ENCODE measurements at regions not wholly inside any gene's neighbourhood (a gene's known extent, or its start where the extent isn't known, plus 50 kb on each side); places are given as distances from the start of the nearest gene placed in this dataset.

GRCh38 chr15:46808834-46809233 lies 908.5 kb upstream of the SEMA6D start:
- H3K9me3 ChIP-seq (ENCODE audit: control insufficient read depth in 2 of 2, insufficient read depth in 1 of 2, low read length in 1 of 2), result no peaks in the 10 kb centered on the region
- H3K27ac ChIP-seq (ENCODE audit: low read depth in 1 of 2, low read length in 1 of 2), result no peak overlapping the region
- H3K4me1 ChIP-seq (ENCODE audit: control insufficient read depth in 2 of 2, insufficient read depth in 2 of 2, low read length in 2 of 2), result no peaks in the 10 kb centered on the region
- no peaks in the 10 kb centered on the region for H3K36me3 ChIP-seq (ENCODE audit: control insufficient read depth in 2 of 2, insufficient read depth in 2 of 2, low read length in 1 of 2)
- WGBS, result 70% methylated on average over 1 of the region's 1 CpG
- no peak for DNase-seq (ENCODE audit: low read depth in 6 of 9, low spot score in 9 of 9)
- no peaks in the 10 kb centered on the region for H3K27me3 ChIP-seq (ENCODE audit: control insufficient read depth in 2 of 2, insufficient read depth in 1 of 2, low read length in 1 of 2)
- no peak overlapping the region for H3K4me3 ChIP-seq (ENCODE audit: low read length in 2 of 2)

DNA sequence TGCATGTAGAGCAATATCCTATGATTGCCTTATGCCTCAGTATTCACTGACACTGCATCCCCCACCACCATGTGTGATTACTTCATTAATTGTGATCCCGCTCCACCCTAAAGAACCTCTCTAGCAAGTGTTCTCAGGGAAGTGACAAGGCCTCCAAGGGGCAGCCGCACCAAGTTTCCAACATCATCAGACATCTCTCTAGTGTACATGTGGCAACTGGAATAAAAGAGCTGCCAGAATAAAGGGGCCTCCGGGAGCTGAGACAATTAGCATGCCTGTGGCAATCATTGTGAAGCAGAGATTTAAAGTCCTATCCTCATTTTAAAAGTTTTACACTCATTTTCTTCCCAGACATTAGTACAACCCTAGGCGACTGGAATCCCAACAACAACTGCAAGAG lies 902.1 kb upstream of the SEMA6D start:
- no peaks in the 10 kb centered on the region for H3K4me1 ChIP-seq (ENCODE audit: control insufficient read depth in 2 of 2, insufficient read depth in 2 of 2, low read length in 2 of 2)
- no peak overlapping the region for H3K4me3 ChIP-seq (ENCODE audit: low read length in 2 of 2)
- no peak for DNase-seq (ENCODE audit: low read depth in 6 of 9, low spot score in 9 of 9)
- H3K36me3 ChIP-seq (ENCODE audit: control insufficient read depth in 2 of 2, insufficient read depth in 2 of 2, low read length in 1 of 2), result no peaks in the 10 kb centered on the region
- H3K27me3 ChIP-seq (ENCODE audit: control insufficient read depth in 2 of 2, insufficient read depth in 1 of 2, low read length in 1 of 2), result no peaks in the 10 kb centered on the region
- no peak overlapping the region for H3K27ac ChIP-seq (ENCODE audit: low read depth in 1 of 2, low read length in 1 of 2)
- WGBS, result 94% methylated on average over 4 of the region's 4 CpGs
- H3K9me3 ChIP-seq (ENCODE audit: control insufficient read depth in 2 of 2, insufficient read depth in 1 of 2, low read length in 1 of 2), result peaks cover 0 to 1% of the 10 kb centered on the region in 2 donors

DNA sequence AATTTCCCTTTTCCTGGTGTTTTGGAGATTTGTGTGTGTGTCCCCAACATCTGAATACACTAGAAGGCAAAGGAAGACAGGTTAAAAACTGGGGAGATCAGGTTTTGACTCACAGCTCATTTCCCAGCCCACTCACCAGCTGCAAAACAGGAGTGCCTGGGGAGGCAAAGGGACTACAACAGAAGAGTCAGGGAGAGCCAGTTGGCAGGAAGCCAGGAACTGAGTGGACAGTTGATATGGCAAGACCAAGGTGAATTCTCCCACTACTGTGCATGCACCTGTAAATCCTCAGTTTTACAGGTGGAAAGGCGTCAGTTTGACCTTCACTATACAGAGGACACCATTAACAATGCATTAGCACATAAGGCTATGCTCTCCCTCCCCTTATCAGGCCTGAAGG lies 901.5 kb upstream of the SEMA6D start:
- no peak for DNase-seq (ENCODE audit: low read depth in 6 of 9, low spot score in 9 of 9)
- WGBS, result 88% methylated on average over 1 of the region's 1 CpG

DNA sequence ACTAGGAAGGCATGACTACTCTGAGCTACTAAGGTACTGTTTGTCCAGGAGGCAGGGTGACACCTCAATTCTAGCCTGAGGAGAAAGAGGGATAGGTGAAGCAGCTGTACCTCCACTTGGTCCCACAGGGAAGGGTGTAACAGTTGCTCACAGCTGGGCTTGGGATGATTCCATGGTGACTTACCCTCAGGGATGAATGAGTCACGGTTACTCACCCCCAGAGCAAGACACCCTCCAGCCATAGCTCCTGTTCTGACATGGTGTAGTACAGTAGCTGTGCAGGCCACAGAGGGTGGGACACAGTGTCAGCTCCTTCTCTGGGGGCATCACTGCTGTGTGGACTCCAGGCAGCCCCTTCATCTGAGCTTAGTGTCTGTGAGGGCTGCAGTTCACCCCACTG lies 868.6 kb upstream of the SEMA6D start:
- Histone ChIP-seq H3K4me1 (ENCODE audit: control insufficient read depth in 2 of 2, insufficient read depth in 2 of 2, low read length in 2 of 2) (no peaks in the 10 kb centered on the region), H3K27ac (ENCODE audit: low read depth in 1 of 2, low read length in 1 of 2) (no peak overlapping the region), H3K9me3 (ENCODE audit: control insufficient read depth in 2 of 2, insufficient read depth in 1 of 2, low read length in 1 of 2) (peaks cover 0 to 13% of the 10 kb centered on the region in 2 donors), H3K27me3 (ENCODE audit: control insufficient read depth in 2 of 2, insufficient read depth in 1 of 2, low read length in 1 of 2) (no peaks in the 10 kb centered on the region), H3K36me3 (ENCODE audit: control insufficient read depth in 2 of 2, insufficient read depth in 2 of 2, low read length in 1 of 2) (no peaks in the 10 kb centered on the region), H3K4me3 (ENCODE audit: low read length in 2 of 2) (no peak overlapping the region)
- no peak for DNase-seq (ENCODE audit: low read depth in 6 of 9, low spot score in 9 of 9)
- WGBS, result 89% methylated on average over 1 of the region's 1 CpG

More for the DNA sequence above, 901.5 kb upstream of the SEMA6D start:
- no peaks in the 10 kb centered on the region for H3K27me3 ChIP-seq (ENCODE audit: control insufficient read depth in 2 of 2, insufficient read depth in 1 of 2, low read length in 1 of 2)
- H3K36me3 ChIP-seq (ENCODE audit: control insufficient read depth in 2 of 2, insufficient read depth in 2 of 2, low read length in 1 of 2), result no peaks in the 10 kb centered on the region
- H3K4me3 ChIP-seq (ENCODE audit: low read length in 2 of 2), result no peak overlapping the region
- H3K9me3 ChIP-seq (ENCODE audit: control insufficient read depth in 2 of 2, insufficient read depth in 1 of 2, low read length in 1 of 2), result peaks cover 0 to 1% of the 10 kb centered on the region in 2 donors
- H3K4me1 ChIP-seq (ENCODE audit: control insufficient read depth in 2 of 2, insufficient read depth in 2 of 2, low read length in 2 of 2), result no peaks in the 10 kb centered on the region
- no peak overlapping the region for H3K27ac ChIP-seq (ENCODE audit: low read depth in 1 of 2, low read length in 1 of 2)

- WGBS, result 92% methylated on average over 2 of the region's 2 CpGs
- no peaks in the 10 kb centered on the region for H3K9me3 ChIP-seq (ENCODE audit: control insufficient read depth in 2 of 2, insufficient read depth in 1 of 2, low read length in 1 of 2)
Measured at GRCh38 chr15:46853600-46853999, 863.7 kb upstream of the SEMA6D start.

DNA sequence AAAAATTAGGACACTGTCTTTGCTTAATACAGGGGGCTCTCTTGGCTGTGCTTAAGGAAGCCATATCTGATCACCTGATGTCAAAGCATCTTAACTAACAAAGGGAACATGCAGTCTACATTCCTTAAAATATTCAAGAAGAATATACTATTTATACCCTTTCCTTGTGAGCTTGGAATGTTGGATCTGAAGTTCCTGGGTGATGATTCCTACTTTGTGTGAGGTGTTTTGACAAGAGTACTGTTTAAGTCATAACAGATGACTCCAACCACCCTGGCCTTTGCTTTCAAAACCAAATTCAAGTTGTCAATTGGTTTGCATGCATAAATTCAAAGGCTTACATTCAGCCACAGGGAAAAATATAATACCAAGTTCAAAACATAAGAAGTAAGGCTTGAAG lies 862.7 kb upstream of the SEMA6D start:
- no peak for DNase-seq (ENCODE audit: low read depth in 6 of 9, low spot score in 9 of 9)
- no peak overlapping the region for H3K4me3 ChIP-seq (ENCODE audit: low read length in 2 of 2)
- no peaks in the 10 kb centered on the region for H3K27me3 ChIP-seq (ENCODE audit: control insufficient read depth in 2 of 2, insufficient read depth in 1 of 2, low read length in 1 of 2)
- no peak overlapping the region for H3K27ac ChIP-seq (ENCODE audit: low read depth in 1 of 2, low read length in 1 of 2)
- no peaks in the 10 kb centered on the region for H3K9me3 ChIP-seq (ENCODE audit: control insufficient read depth in 2 of 2, insufficient read depth in 1 of 2, low read length in 1 of 2)
- H3K36me3 ChIP-seq (ENCODE audit: control insufficient read depth in 2 of 2, insufficient read depth in 2 of 2, low read length in 1 of 2), result no peaks in the 10 kb centered on the region
- H3K4me1 ChIP-seq (ENCODE audit: control insufficient read depth in 2 of 2, insufficient read depth in 2 of 2, low read length in 2 of 2), result no peaks in the 10 kb centered on the region

More at GRCh38 chr15:46853600-46853999, 863.7 kb upstream of the SEMA6D start:
- no peaks in the 10 kb centered on the region for H3K4me1 ChIP-seq (ENCODE audit: control insufficient read depth in 2 of 2, insufficient read depth in 2 of 2, low read length in 2 of 2)
- no peaks in the 10 kb centered on the region for H3K27me3 ChIP-seq (ENCODE audit: control insufficient read depth in 2 of 2, insufficient read depth in 1 of 2, low read length in 1 of 2)
- no peak overlapping the region for H3K4me3 ChIP-seq (ENCODE audit: low read length in 2 of 2)
- no peak overlapping the region for H3K27ac ChIP-seq (ENCODE audit: low read depth in 1 of 2, low read length in 1 of 2)
- H3K36me3 ChIP-seq (ENCODE audit: control insufficient read depth in 2 of 2, insufficient read depth in 2 of 2, low read length in 1 of 2), result no peaks in the 10 kb centered on the region
- DNase-seq (ENCODE audit: low read depth in 6 of 9, low spot score in 9 of 9), result no peak

DNA sequence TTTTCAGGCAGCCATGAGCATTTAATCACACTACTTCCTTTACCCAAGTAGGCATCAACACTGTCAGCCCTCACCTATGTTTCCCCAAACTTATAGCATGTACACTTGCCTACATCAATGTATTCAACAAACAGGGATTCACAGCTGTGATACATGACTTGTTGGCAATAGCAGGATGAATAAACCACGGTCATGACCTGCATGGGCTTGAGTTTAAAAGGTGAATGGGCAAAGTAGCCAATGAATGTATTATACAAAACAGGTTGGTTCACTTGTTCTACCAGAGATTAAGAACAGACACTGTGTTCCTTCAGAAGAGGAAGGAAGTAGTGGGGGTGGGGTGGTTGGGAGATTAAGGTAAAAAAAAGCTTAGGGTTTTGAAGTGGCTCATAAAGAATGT lies 861.9 kb upstream of the SEMA6D start:
- Histone ChIP-seq H3K27me3 (ENCODE audit: control insufficient read depth in 2 of 2, insufficient read depth in 1 of 2, low read length in 1 of 2) (no peaks in the 10 kb centered on the region), H3K36me3 (ENCODE audit: control insufficient read depth in 2 of 2, insufficient read depth in 2 of 2, low read length in 1 of 2) (no peaks in the 10 kb centered on the region), H3K27ac (ENCODE audit: low read depth in 1 of 2, low read length in 1 of 2) (no peak overlapping the region), H3K9me3 (ENCODE audit: control insufficient read depth in 2 of 2, insufficient read depth in 1 of 2, low read length in 1 of 2) (no peaks in the 10 kb centered on the region), H3K4me1 (ENCODE audit: control insufficient read depth in 2 of 2, insufficient read depth in 2 of 2, low read length in 2 of 2) (no peaks in the 10 kb centered on the region), H3K4me3 (ENCODE audit: low read length in 2 of 2) (no peak overlapping the region)
- 72% methylated on average over 1 of the region's 1 CpG for WGBS
- DNase-seq (ENCODE audit: low read depth in 6 of 9, low spot score in 9 of 9), result no peak

DNA sequence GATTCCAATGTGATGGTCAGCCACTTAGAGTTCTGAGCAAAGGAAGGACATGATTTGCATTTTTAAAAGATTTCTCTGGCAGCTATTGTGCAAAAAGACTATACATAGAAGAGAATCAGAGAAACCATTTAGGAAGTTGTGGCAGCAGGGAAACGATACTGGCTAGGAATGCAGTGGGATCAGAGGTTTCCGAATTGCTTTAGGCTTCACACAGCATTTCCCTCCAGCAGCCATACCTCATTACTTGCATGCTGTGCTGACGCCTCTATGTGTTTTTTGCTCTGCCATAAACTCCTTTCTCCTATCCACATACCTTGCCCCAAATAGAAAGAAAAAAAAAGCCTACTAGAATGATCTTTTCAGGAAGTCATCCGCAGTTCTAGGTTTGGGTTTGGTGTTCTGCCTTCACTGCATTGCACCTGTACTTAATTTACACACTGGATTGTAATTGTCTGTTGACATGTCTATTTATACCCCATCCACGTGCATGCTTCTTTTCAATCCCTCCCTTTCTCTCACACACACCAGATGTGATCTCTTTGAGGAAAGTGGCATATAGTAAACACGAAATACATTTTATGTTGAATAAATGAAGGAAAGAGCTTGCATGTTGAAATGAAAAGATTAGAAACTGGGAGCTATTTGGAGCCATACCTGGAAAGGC lies 860.3 kb upstream of the SEMA6D start:
- 72% methylated on average over 6 of the region's 6 CpGs for WGBS
- no peaks in the 10 kb centered on the region for H3K36me3 ChIP-seq (ENCODE audit: control insufficient read depth in 2 of 2, insufficient read depth in 2 of 2, low read length in 1 of 2)
- no peak for DNase-seq (ENCODE audit: low read depth in 6 of 9, low spot score in 9 of 9)
- H3K27me3 ChIP-seq (ENCODE audit: control insufficient read depth in 2 of 2, insufficient read depth in 1 of 2, low read length in 1 of 2), result no peaks in the 10 kb centered on the region
- H3K4me1 ChIP-seq (ENCODE audit: control insufficient read depth in 2 of 2, insufficient read depth in 2 of 2, low read length in 2 of 2), result no peaks in the 10 kb centered on the region
- H3K27ac ChIP-seq (ENCODE audit: low read depth in 1 of 2, low read length in 1 of 2), result no peak overlapping the region
- no peak overlapping the region for H3K4me3 ChIP-seq (ENCODE audit: low read length in 2 of 2)
- no peaks in the 10 kb centered on the region for H3K9me3 ChIP-seq (ENCODE audit: control insufficient read depth in 2 of 2, insufficient read depth in 1 of 2, low read length in 1 of 2)

DNA sequence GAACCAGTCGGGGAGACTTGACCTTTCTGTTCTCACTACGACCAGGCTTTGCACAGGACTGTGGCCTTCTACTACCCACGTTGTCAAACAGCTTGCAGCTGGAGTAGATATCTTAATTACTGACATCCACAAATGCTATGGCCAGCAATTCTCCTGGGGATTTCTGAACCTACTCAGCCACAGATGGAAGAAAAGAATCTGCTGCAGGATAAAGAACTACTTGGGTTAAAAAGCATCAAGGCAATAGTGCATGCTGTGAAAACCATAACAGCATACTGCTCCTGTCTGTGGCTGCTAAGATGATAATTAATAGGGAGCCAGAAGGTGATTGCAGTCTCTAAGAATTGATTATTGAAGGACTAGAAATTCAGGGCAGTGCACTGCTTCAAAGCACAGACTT lies 859.2 kb upstream of the SEMA6D start:
- no peak for DNase-seq (ENCODE audit: low read depth in 6 of 9, low spot score in 9 of 9)
- no peak overlapping the region for H3K27ac ChIP-seq (ENCODE audit: low read depth in 1 of 2, low read length in 1 of 2)
- H3K27me3 ChIP-seq (ENCODE audit: control insufficient read depth in 2 of 2, insufficient read depth in 1 of 2, low read length in 1 of 2), result no peaks in the 10 kb centered on the region
- H3K4me1 ChIP-seq (ENCODE audit: control insufficient read depth in 2 of 2, insufficient read depth in 2 of 2, low read length in 2 of 2), result no peaks in the 10 kb centered on the region
- H3K9me3 ChIP-seq (ENCODE audit: control insufficient read depth in 2 of 2, insufficient read depth in 1 of 2, low read length in 1 of 2), result no peaks in the 10 kb centered on the region
- 83% methylated on average over 3 of the region's 3 CpGs for WGBS
- no peaks in the 10 kb centered on the region for H3K36me3 ChIP-seq (ENCODE audit: control insufficient read depth in 2 of 2, insufficient read depth in 2 of 2, low read length in 1 of 2)
- H3K4me3 ChIP-seq (ENCODE audit: low read length in 2 of 2), result no peak overlapping the region

- DNase-seq (ENCODE audit: low read depth in 6 of 9, low spot score in 9 of 9), result no peak
- Histone ChIP-seq H3K36me3 (ENCODE audit: control insufficient read depth in 2 of 2, insufficient read depth in 2 of 2, low read length in 1 of 2) (no peaks in the 10 kb centered on the region), H3K4me3 (ENCODE audit: low read length in 2 of 2) (no peak overlapping the region), H3K4me1 (ENCODE audit: control insufficient read depth in 2 of 2, insufficient read depth in 2 of 2, low read length in 2 of 2) (no peaks in the 10 kb centered on the region), H3K9me3 (ENCODE audit: control insufficient read depth in 2 of 2, insufficient read depth in 1 of 2, low read length in 1 of 2) (no peaks in the 10 kb centered on the region), H3K27ac (ENCODE audit: low read depth in 1 of 2, low read length in 1 of 2) (no peak overlapping the region), H3K27me3 (ENCODE audit: control insufficient read depth in 2 of 2, insufficient read depth in 1 of 2, low read length in 1 of 2) (no peaks in the 10 kb centered on the region)
- WGBS, result 91% methylated on average over 2 of the region's 2 CpGs
Measured at GRCh38 chr15:46861796-46862195, 855.5 kb upstream of the SEMA6D start.

Measured in thymus (tissue), 11 donors.